ENCODE measurements at regions not wholly inside any gene's neighbourhood (a gene's known extent, or its start where the extent isn't known, plus 50 kb on each side); places are given as distances from the start of the nearest gene placed in this dataset.

GRCh38 chrX:9352694-9353411, 112.0 kb upstream of the TBL1X start:
- H3K36me3 ChIP-seq (ENCODE audit: insufficient read depth, low read length): no peaks in the 10 kb centered on the region
- 0 out of 2 replicates have a peak, but pooled peaks cover 6% of the 10 kb centered on the region for H3F3A ChIP-seq (ENCODE audit: insufficient read depth, low read length)
- H3K4me1 ChIP-seq (ENCODE audit: insufficient read depth, low read length, severe bottlenecking): peaks cover 41% of the 10 kb centered on the region
- no peaks in the 10 kb centered on the region for H3K79me2 ChIP-seq (ENCODE audit: insufficient read depth, low read length)
- H3K4me2 ChIP-seq (ENCODE audit: low read length): peak overlapping the region; percentile 75
- peak overlapping the region; percentile 48 for H3K4me3 ChIP-seq (ENCODE audit: low read depth, low read length, poor library complexity, severe bottlenecking)
- H3K9ac ChIP-seq (ENCODE audit: low read length): peak overlapping the region; percentile 46; the same call in 1 of the 2 replicates
- H3K9me3 ChIP-seq (ENCODE audit: low read length): no peaks in the 10 kb centered on the region
- no peaks in the 10 kb centered on the region for H3K9me2 ChIP-seq (ENCODE audit: low read depth, low read length)
- no peak for TF ChIP-seq CTCF (IDR thresholded peaks at IDR 0.05; ENCODE audit: low read length)
- TF ChIP-seq EZH2 (IDR thresholded peaks at IDR 0.05; ENCODE audit: borderline replicate concordance, low read length): no peak
- no peaks in the 10 kb centered on the region for H4K20me1 ChIP-seq (ENCODE audit: insufficient read depth, low read length)
- H3K27ac ChIP-seq (ENCODE audit: low read depth, low read length, poor library complexity, severe bottlenecking): peak overlapping the region; percentile 91
- no peaks in the 10 kb centered on the region for H3K27me3 ChIP-seq (ENCODE audit: insufficient read depth, low read length)
- H2AFZ ChIP-seq (ENCODE audit: low read length): no peak overlapping the region

GRCh38 chrX:9354918-9355317, 109.9 kb upstream of the TBL1X start:
- Histone ChIP-seq H3K79me2 (ENCODE audit: insufficient read depth, low read length) (no peaks in the 10 kb centered on the region), H3K9ac (ENCODE audit: low read length) (no peak overlapping the region), H3F3A (ENCODE audit: insufficient read depth, low read length) (0 out of 2 replicates have a peak, but pooled peaks cover 6% of the 10 kb centered on the region), H3K9me2 (ENCODE audit: low read depth, low read length) (no peaks in the 10 kb centered on the region), H3K4me1 (ENCODE audit: insufficient read depth, low read length, severe bottlenecking) (peaks cover 35% of the 10 kb centered on the region), H2AFZ (ENCODE audit: low read length) (no peak overlapping the region), H3K4me3 (ENCODE audit: low read depth, low read length, poor library complexity, severe bottlenecking) (no peak overlapping the region), H4K20me1 (ENCODE audit: insufficient read depth, low read length) (no peaks in the 10 kb centered on the region), H3K9me3 (ENCODE audit: low read length) (no peaks in the 10 kb centered on the region), H3K36me3 (ENCODE audit: insufficient read depth, low read length) (no peaks in the 10 kb centered on the region), H3K27ac (ENCODE audit: low read depth, low read length, poor library complexity, severe bottlenecking) (no peak overlapping the region), H3K27me3 (ENCODE audit: insufficient read depth, low read length) (no peaks in the 10 kb centered on the region), H3K4me2 (ENCODE audit: low read length) (no peak overlapping the region)
- TF ChIP-seq EZH2 (IDR thresholded peaks at IDR 0.05; ENCODE audit: borderline replicate concordance, low read length) (no peak), CTCF (IDR thresholded peaks at IDR 0.05; ENCODE audit: low read length) (no peak)

GRCh38 chrX:9355739-9356138, 109.1 kb upstream of the TBL1X start:
- H3K9ac ChIP-seq (ENCODE audit: low read length): no peak overlapping the region

More at GRCh38 chrX:9355739-9356138, 109.1 kb upstream of the TBL1X start:
- Histone ChIP-seq H3K4me1 (ENCODE audit: insufficient read depth, low read length, severe bottlenecking) (peaks cover 27% of the 10 kb centered on the region), H3K4me3 (ENCODE audit: low read depth, low read length, poor library complexity, severe bottlenecking) (no peak overlapping the region), H3K9me3 (ENCODE audit: low read length) (no peaks in the 10 kb centered on the region), H4K20me1 (ENCODE audit: insufficient read depth, low read length) (no peaks in the 10 kb centered on the region), H3K27me3 (ENCODE audit: insufficient read depth, low read length) (no peaks in the 10 kb centered on the region), H3F3A (ENCODE audit: insufficient read depth, low read length) (0 out of 2 replicates have a peak, but pooled peaks cover 6% of the 10 kb centered on the region), H3K9me2 (ENCODE audit: low read depth, low read length) (no peaks in the 10 kb centered on the region), H3K36me3 (ENCODE audit: insufficient read depth, low read length) (no peaks in the 10 kb centered on the region), H3K4me2 (ENCODE audit: low read length) (no peak overlapping the region), H2AFZ (ENCODE audit: low read length) (no peak overlapping the region), H3K27ac (ENCODE audit: low read depth, low read length, poor library complexity, severe bottlenecking) (no peak overlapping the region), H3K79me2 (ENCODE audit: insufficient read depth, low read length) (no peaks in the 10 kb centered on the region)
- no peak for TF ChIP-seq EZH2 (IDR thresholded peaks at IDR 0.05; ENCODE audit: borderline replicate concordance, low read length)

Data from OCI-LY1 (cell line).